ENCODE measurements at regions not wholly inside any gene's neighbourhood (a gene's known extent, or its start where the extent isn't known, plus 50 kb on each side); places are given as distances from the start of the nearest gene placed in this dataset.

GRCh38 chr1:221487781-221488524, 253.9 kb downstream of the DUSP10 start:
- Histone ChIP-seq H3K4me3 (ENCODE audit: low read length) (no peak overlapping the region; the same call in 1 of the 2 replicates), H3K9ac (ENCODE audit: low read length) (peak overlapping the region; percentile 39), H3F3A (ENCODE audit: low read length, unreplicated experiment) (no peaks in the 10 kb centered on the region), H3K79me2 (ENCODE audit: low read length) (no peaks in the 10 kb centered on the region), H3K9me3 (ENCODE audit: low read length) (no peaks in the 10 kb centered on the region), H3K27ac (ENCODE audit: low read length) (peak overlapping the region; percentile 80), H2AFZ (ENCODE audit: low read length) (no peak overlapping the region), H3K9me2 (replicated peaks; ENCODE audit: low read length) (no peaks in the 10 kb centered on the region), H4K20me1 (ENCODE audit: low read length) (no peaks in the 10 kb centered on the region), H3K4me2 (ENCODE audit: low read length) (peak overlapping the region; percentile 51), H3K27me3 (ENCODE audit: low read length) (no peaks in the 10 kb centered on the region), H3K36me3 (ENCODE audit: low read depth, low read length) (no peaks in the 10 kb centered on the region), H3K4me1 (ENCODE audit: insufficient read depth, low read length) (peaks cover 28% of the 10 kb centered on the region)
- POLR2A ChIA-PET (ENCODE audit: unreplicated experiment): no interaction called here
- BruUV-seq (replicated peaks): no TSS peak
- TF ChIP-seq EZH2 (IDR thresholded peaks at IDR 0.05; ENCODE audit: low read length, unreplicated experiment) (no peak), CTCF (conservative IDR thresholded peaks at IDR 0.05; ENCODE audit: low read depth, low read length) (no peak), EZH2phosphoT487 (IDR thresholded peaks at IDR 0.05; ENCODE audit: borderline replicate concordance, low read length) (no peak)
- CTCF ChIA-PET: no interaction called here
- intact Hi-C loops (cut with micrococcal nuclease): loop anchor here (2.0 to 5.0 kb wide), 2 partner anchors 47 to 124 kb away; no protein-coding TSS in a partner anchor
- DNase-seq: peak; percentile 96
- ATAC-seq: peak; percentile 98

- Histone ChIP-seq H3K4me1 (ENCODE audit: insufficient read depth, low read length) (peaks cover 28% of the 10 kb centered on the region), H3F3A (ENCODE audit: low read length, unreplicated experiment) (no peaks in the 10 kb centered on the region), H3K27ac (ENCODE audit: low read length) (peak overlapping the region; percentile 80), H2AFZ (ENCODE audit: low read length) (no peak overlapping the region), H3K9me2 (replicated peaks; ENCODE audit: low read length) (no peaks in the 10 kb centered on the region), H3K27me3 (ENCODE audit: low read length) (no peaks in the 10 kb centered on the region), H3K36me3 (ENCODE audit: low read depth, low read length) (no peaks in the 10 kb centered on the region), H4K20me1 (ENCODE audit: low read length) (no peaks in the 10 kb centered on the region), H3K9ac (ENCODE audit: low read length) (peak overlapping the region; percentile 39), H3K9me3 (ENCODE audit: low read length) (no peaks in the 10 kb centered on the region), H3K79me2 (ENCODE audit: low read length) (no peaks in the 10 kb centered on the region), H3K4me3 (ENCODE audit: low read length) (no peak overlapping the region), H3K4me2 (ENCODE audit: low read length) (peak overlapping the region; percentile 51)
- no peak for ATAC-seq
- TF ChIP-seq EZH2phosphoT487 (IDR thresholded peaks at IDR 0.05; ENCODE audit: borderline replicate concordance, low read length) (no peak), CTCF (conservative IDR thresholded peaks at IDR 0.05; ENCODE audit: low read depth, low read length) (no peak), EZH2 (IDR thresholded peaks at IDR 0.05; ENCODE audit: low read length, unreplicated experiment) (no peak)
- BruUV-seq (replicated peaks): no TSS peak
- intact Hi-C loops (cut with micrococcal nuclease): loop anchor here (2.0 to 5.0 kb wide), 2 partner anchors 48 to 124 kb away; no protein-coding TSS in a partner anchor
- CTCF ChIA-PET: no interaction called here
- POLR2A ChIA-PET (ENCODE audit: unreplicated experiment): no interaction called here
- no peak for DNase-seq
These were observed 253.3 kb downstream of the DUSP10 start for GRCh38 chr1:221488550-221488949.

- H3K4me1 ChIP-seq (ENCODE audit: insufficient read depth, low read length): peaks cover 13% of the 10 kb centered on the region
- H3K27me3 ChIP-seq (ENCODE audit: low read length): no peaks in the 10 kb centered on the region
- no peak overlapping the region for H3K9ac ChIP-seq (ENCODE audit: low read length)
- BruUV-seq (replicated peaks): no TSS peak
- no peaks in the 10 kb centered on the region for H4K20me1 ChIP-seq (ENCODE audit: low read length)
- ChIA-PET POLR2A (ENCODE audit: unreplicated experiment) (no interaction called here), CTCF (no interaction called here)
- no peak overlapping the region for H3K4me3 ChIP-seq (ENCODE audit: low read length)
- H2AFZ ChIP-seq (ENCODE audit: low read length): peak overlapping the region; percentile 6; the same call in 1 of the 2 replicates
- H3K36me3 ChIP-seq (ENCODE audit: low read depth, low read length): no peaks in the 10 kb centered on the region
- DNase-seq: peak; percentile 66
- no peak overlapping the region for H3K27ac ChIP-seq (ENCODE audit: low read length)
- TF ChIP-seq EZH2 (IDR thresholded peaks at IDR 0.05; ENCODE audit: low read length, unreplicated experiment) (no peak), EZH2phosphoT487 (IDR thresholded peaks at IDR 0.05; ENCODE audit: borderline replicate concordance, low read length) (no peak), CTCF (conservative IDR thresholded peaks at IDR 0.05; ENCODE audit: low read depth, low read length) (no peak)
- H3K79me2 ChIP-seq (ENCODE audit: low read length): no peaks in the 10 kb centered on the region
- intact Hi-C loops (cut with micrococcal nuclease): no loop called here
- no peaks in the 10 kb centered on the region for H3K9me3 ChIP-seq (ENCODE audit: low read length)
- no peak overlapping the region for H3K4me2 ChIP-seq (ENCODE audit: low read length)
- H3K9me2 ChIP-seq (replicated peaks; ENCODE audit: low read length): no peaks in the 10 kb centered on the region
- peak; percentile 59 for ATAC-seq
- H3F3A ChIP-seq (ENCODE audit: low read length, unreplicated experiment): no peaks in the 10 kb centered on the region
These were observed 247.2 kb downstream of the DUSP10 start for GRCh38 chr1:221494670-221495069.

Data from PC-3 (cell line).